GM21381 (cell line): ENCODE measurements at regions not wholly inside any gene's neighbourhood (a gene's known extent, or its start where the extent isn't known, plus 50 kb on each side); places are given as distances from the start of the nearest gene placed in this dataset.
A peak's percentile ranks its signal among the peaks of the same experiment; 100 is the strongest.

ENCODE experiments used
- ATAC-seq: cut with Tn5 transposase; IDR thresholded peaks from one replicate; pipeline ENCODE4 v1.9.1; 2021; ENCODE audit warnings: mild to moderate bottlenecking, moderate library complexity; ENCODE audit not compliant: unreplicated experiment

GRCh38 chr6:113796038-113796437 is 61.1 kb upstream of the MARCKS start:
- no peak for ATAC-seq

GRCh38 chr6:113802779-113803178 is 54.4 kb upstream of the MARCKS start:
- no peak for ATAC-seq

- peak; percentile 90 for ATAC-seq
Observed at GRCh38 chr6:113805173-113805790, 51.9 kb upstream of the MARCKS start.

- no peak for ATAC-seq
Observed at GRCh38 chr6:113805811-113806495, 51.2 kb upstream of the MARCKS start.
